Activated CD4-positive, CD25-positive, alpha-beta regulatory T cell (primary cell): ENCODE measurements at regions not wholly inside any gene's neighbourhood (a gene's known extent, or its start where the extent isn't known, plus 50 kb on each side); places are given as distances from the start of the nearest gene placed in this dataset.
A peak's percentile ranks its signal among the peaks of the same experiment; 100 is the strongest.
"Not testable (repeated sequence)": the region's sequence is repeated elsewhere in the genome, so short reads cannot be mapped to it uniquely, and the experiment has no call there.

Source experiments
- DNase-seq, 4 experiments: peaks; one replicate each; lab custom pipeline; 2025; lab: John Stamatoyannopoulos, UW

GRCh38 chr7:106376026-106376799 lies 91.4 kb upstream of the NAMPT start:
- DNase-seq, result no peak

- no peak for DNase-seq
Measured at GRCh38 chr7:106375499-106375898, 90.7 kb upstream of the NAMPT start.

- DNase-seq, result no peak
Measured at GRCh38 chr7:106374437-106374836, 89.7 kb upstream of the NAMPT start.

GRCh38 chr7:106372595-106373318 lies 88.0 kb upstream of the NAMPT start:
- DNase-seq, result no peak

- no peak for DNase-seq
Measured at GRCh38 chr7:106372126-106372525, 87.3 kb upstream of the NAMPT start.

GRCh38 chr7:106371629-106372028 lies 86.8 kb upstream of the NAMPT start:
- DNase-seq, result no peak

GRCh38 chr7:106370542-106370941 lies 85.8 kb upstream of the NAMPT start:
- DNase-seq, result no peak

GRCh38 chr7:106369816-106370215 lies 85.0 kb upstream of the NAMPT start:
- no peak for DNase-seq

- no peak for DNase-seq
Measured at GRCh38 chr7:106369352-106369751, 84.6 kb upstream of the NAMPT start.

- DNase-seq, result no peak
Measured at GRCh38 chr7:106367664-106368063, 82.9 kb upstream of the NAMPT start.

GRCh38 chr7:106367018-106367420 lies 82.2 kb upstream of the NAMPT start:
- DNase-seq, result no peak

- DNase-seq, result no peak
Measured at GRCh38 chr7:106365252-106366005, 80.6 kb upstream of the NAMPT start.

GRCh38 chr7:106362507-106362906 lies 77.7 kb upstream of the NAMPT start:
- DNase-seq, result not testable (repeated sequence)

GRCh38 chr7:106358103-106358663 lies 73.4 kb upstream of the NAMPT start:
- DNase-seq, result no peak

GRCh38 chr7:106357675-106358074 lies 72.9 kb upstream of the NAMPT start:
- DNase-seq, result no peak

- DNase-seq, result no peak
Measured at GRCh38 chr7:106354822-106355221, 70.0 kb upstream of the NAMPT start.

- no peak for DNase-seq
Measured at GRCh38 chr7:106353944-106354343, 69.2 kb upstream of the NAMPT start.

GRCh38 chr7:106348231-106348630 lies 63.4 kb upstream of the NAMPT start:
- no peak for DNase-seq

GRCh38 chr7:106347229-106347833 lies 62.5 kb upstream of the NAMPT start:
- DNase-seq, result no peak

GRCh38 chr7:106346678-106347217 lies 62.0 kb upstream of the NAMPT start:
- peak in 2 of 4 experiments; percentile 5 to 8 for DNase-seq

GRCh38 chr7:106346167-106346677 lies 61.4 kb upstream of the NAMPT start:
- no peak for DNase-seq
